ENCODE measurements at regions not wholly inside any gene's neighbourhood (a gene's known extent, or its start where the extent isn't known, plus 50 kb on each side); places are given as distances from the start of the nearest gene placed in this dataset.

DNA sequence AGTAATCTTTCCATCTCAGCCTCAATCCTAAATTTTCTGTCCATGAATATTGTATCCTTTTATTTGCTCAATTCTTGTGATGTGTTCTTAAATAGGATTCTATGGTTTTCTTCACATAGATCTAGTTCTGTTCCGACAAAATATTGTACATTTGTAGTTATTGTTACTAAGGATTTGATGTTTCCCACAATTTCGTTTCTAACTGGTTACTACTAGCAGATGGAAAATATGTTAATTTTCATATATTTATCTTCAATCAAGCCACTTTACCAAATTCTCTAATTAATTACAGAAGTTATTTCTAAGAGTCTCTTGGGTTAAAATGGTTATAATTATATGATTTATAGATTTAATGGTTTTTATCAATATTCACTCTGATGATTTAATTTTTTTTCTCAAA lies 60.3 kb downstream of the SEC61B start:
- H3K4me3 ChIP-seq (ENCODE audit: low read depth, low read length), result no peak overlapping the region
- H3K36me3 ChIP-seq (ENCODE audit: control insufficient read depth, insufficient read depth, low read length), result no peaks in the 10 kb centered on the region
- no CpG with 5 or more reads among the region's 2 CpGs for WGBS (ENCODE audit: insufficient coverage)
- H3K9me3 ChIP-seq (ENCODE audit: control insufficient read depth, insufficient read depth, low read length), result no peaks in the 10 kb centered on the region
- H3K27me3 ChIP-seq (ENCODE audit: control insufficient read depth, insufficient read depth, low read length), result no peaks in the 10 kb centered on the region
- H3K27ac ChIP-seq (ENCODE audit: low read depth, low read length), result no peak overlapping the region
- no peak for DNase-seq (ENCODE audit: low read depth in 4 of 6, low spot score in 6 of 6)
- no peaks in the 10 kb centered on the region for H3K4me1 ChIP-seq (ENCODE audit: control insufficient read depth, insufficient read depth, low read length)

DNA sequence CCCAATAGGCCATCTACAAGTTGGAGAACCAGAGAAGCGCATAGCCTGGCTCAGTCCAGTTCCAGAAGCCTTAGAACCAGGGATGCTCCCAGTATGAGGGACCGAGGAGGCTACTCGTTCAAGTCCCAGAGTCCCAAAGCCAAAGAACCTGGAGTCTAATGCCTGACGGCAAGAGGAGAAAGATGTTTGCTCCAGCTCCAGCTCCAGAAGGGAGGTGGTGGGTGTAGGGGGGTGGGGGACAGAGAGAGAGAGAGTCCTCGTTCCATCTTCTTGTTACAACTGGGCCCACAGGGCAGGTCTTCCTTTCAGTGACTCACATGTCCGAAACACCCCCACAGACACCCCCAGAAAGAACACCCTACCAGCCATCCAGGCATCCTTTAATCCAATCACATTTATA lies 63.9 kb downstream of the SEC61B start:
- no peaks in the 10 kb centered on the region for H3K27me3 ChIP-seq (ENCODE audit: control insufficient read depth, insufficient read depth, low read length)
- DNase-seq (ENCODE audit: low read depth in 4 of 6, low spot score in 6 of 6), result no peak
- no peak overlapping the region for H3K4me3 ChIP-seq (ENCODE audit: low read depth, low read length)
- 100% methylated on average over 5 of the region's 6 CpGs for WGBS (ENCODE audit: insufficient coverage)
- no peaks in the 10 kb centered on the region for H3K36me3 ChIP-seq (ENCODE audit: control insufficient read depth, insufficient read depth, low read length)
- no peaks in the 10 kb centered on the region for H3K9me3 ChIP-seq (ENCODE audit: control insufficient read depth, insufficient read depth, low read length)
- no peaks in the 10 kb centered on the region for H3K4me1 ChIP-seq (ENCODE audit: control insufficient read depth, insufficient read depth, low read length)
- no peak overlapping the region for H3K27ac ChIP-seq (ENCODE audit: low read depth, low read length)

DNA sequence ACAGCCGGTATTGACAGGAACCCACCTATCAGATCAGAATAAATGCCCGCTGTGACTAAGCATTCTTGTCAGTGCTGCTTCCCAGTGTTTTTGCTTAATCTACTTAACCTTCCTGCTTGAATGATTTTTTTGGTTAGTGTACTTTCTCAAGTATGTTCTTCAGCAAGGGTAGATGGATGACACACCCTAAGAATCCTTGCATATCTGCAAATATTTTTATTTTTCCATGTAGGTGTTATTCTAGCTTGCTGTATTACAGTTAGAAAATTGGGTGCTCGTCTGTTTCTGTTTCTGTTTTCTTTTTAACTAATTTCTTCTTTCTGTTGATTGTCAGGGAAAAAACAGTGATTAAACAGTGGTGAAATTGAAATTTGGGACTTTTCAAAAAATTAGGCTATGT lies 64.5 kb downstream of the SEC61B start:
- no peak for DNase-seq (ENCODE audit: low read depth in 4 of 6, low spot score in 6 of 6)

DNA sequence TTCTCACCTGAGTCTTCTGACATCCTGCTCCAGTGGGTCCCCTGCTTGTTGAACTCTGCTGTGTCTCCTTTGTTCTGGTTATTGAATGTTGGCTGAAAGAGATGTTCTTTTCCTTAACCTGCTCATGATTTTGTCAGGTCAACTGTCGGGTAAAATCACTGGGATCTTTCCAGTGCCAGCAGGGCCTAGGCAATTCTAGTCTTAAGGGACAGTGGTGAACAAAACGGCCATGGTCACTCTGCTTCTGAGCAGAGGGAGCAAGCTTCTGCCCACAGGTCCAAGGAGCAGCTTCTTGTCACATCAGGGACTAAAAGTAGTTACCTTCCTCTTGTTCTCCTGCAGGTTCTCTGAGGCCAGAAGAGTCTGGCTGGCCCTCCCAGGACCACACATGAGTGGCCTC lies 65.6 kb downstream of the SEC61B start:
- 94% methylated on average over 2 of the region's 2 CpGs for WGBS (ENCODE audit: insufficient coverage)
- H3K27ac ChIP-seq (ENCODE audit: low read depth, low read length), result no peak overlapping the region

More for the DNA sequence above, 64.5 kb downstream of the SEC61B start:
- Histone ChIP-seq H3K27ac (ENCODE audit: low read depth, low read length) (no peak overlapping the region), H3K4me1 (ENCODE audit: control insufficient read depth, insufficient read depth, low read length) (no peaks in the 10 kb centered on the region), H3K36me3 (ENCODE audit: control insufficient read depth, insufficient read depth, low read length) (no peaks in the 10 kb centered on the region), H3K9me3 (ENCODE audit: control insufficient read depth, insufficient read depth, low read length) (no peaks in the 10 kb centered on the region), H3K27me3 (ENCODE audit: control insufficient read depth, insufficient read depth, low read length) (no peaks in the 10 kb centered on the region), H3K4me3 (ENCODE audit: low read depth, low read length) (no peak overlapping the region)
- WGBS (ENCODE audit: insufficient coverage), result no CpG with 5 or more reads among the region's 3 CpGs

DNA sequence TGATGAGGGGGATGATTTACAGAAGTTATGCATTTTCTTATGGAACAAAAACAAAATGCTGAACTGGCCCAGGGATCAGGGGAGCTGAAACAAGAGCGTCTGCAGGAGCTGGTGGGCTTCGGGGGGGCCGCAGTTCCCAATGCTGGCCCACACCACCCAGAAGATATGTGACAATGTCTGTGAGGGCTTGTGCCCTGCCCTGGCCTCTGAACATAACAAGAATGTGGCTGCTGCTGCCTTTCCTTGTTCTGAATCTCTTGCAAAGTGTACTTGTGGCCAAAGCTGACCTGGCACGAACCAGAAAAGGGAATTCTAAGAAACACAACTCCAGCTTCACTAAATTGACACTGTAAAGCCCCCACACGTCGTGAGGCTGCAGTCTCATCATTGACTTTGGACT lies 66.7 kb downstream of the SEC61B start:
- WGBS (ENCODE audit: insufficient coverage), result 88% methylated on average over 4 of the region's 6 CpGs
- Histone ChIP-seq H3K27ac (ENCODE audit: low read depth, low read length) (no peak overlapping the region), H3K36me3 (ENCODE audit: control insufficient read depth, insufficient read depth, low read length) (no peaks in the 10 kb centered on the region), H3K4me3 (ENCODE audit: low read depth, low read length) (no peak overlapping the region), H3K9me3 (ENCODE audit: control insufficient read depth, insufficient read depth, low read length) (no peaks in the 10 kb centered on the region), H3K4me1 (ENCODE audit: control insufficient read depth, insufficient read depth, low read length) (no peaks in the 10 kb centered on the region), H3K27me3 (ENCODE audit: control insufficient read depth, insufficient read depth, low read length) (no peaks in the 10 kb centered on the region)
- DNase-seq (ENCODE audit: low read depth in 4 of 6, low spot score in 6 of 6), result no peak

More for the DNA sequence above, 65.6 kb downstream of the SEC61B start:
- no peaks in the 10 kb centered on the region for H3K27me3 ChIP-seq (ENCODE audit: control insufficient read depth, insufficient read depth, low read length)
- no peaks in the 10 kb centered on the region for H3K4me1 ChIP-seq (ENCODE audit: control insufficient read depth, insufficient read depth, low read length)
- no peak for DNase-seq (ENCODE audit: low read depth in 4 of 6, low spot score in 6 of 6)
- H3K9me3 ChIP-seq (ENCODE audit: control insufficient read depth, insufficient read depth, low read length), result no peaks in the 10 kb centered on the region
- no peaks in the 10 kb centered on the region for H3K36me3 ChIP-seq (ENCODE audit: control insufficient read depth, insufficient read depth, low read length)
- no peak overlapping the region for H3K4me3 ChIP-seq (ENCODE audit: low read depth, low read length)

DNA sequence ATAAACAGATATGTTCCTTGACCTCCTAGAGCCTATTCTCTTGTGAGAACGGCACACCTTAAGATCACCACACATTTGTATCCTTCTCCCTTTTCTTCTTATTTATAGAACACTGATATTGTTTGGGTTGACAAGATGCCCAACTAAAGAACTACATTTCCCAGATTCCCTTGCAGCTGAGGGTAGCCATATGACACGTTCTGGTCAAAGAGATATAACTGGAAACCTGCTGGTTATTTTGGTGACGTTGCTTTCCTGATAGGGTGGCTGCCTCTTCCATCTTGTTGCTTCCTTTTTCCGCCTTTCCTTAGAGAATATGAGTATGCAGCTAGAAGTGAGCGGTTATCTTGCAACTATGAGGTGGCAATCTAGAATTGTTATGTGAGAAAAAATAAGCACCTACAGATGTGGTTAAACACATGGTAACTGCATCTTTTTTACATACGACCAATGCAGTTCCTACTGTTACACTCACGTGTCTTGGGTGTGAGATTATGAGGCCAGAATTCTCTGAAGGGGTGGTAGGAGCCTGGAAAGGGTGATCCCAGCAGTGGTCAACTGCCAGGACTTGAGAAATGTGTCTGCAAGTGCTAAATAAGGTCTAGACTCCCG lies 72.9 kb downstream of the SEC61B start:
- H3K27me3 ChIP-seq (ENCODE audit: control insufficient read depth, insufficient read depth, low read length), result no peaks in the 10 kb centered on the region
- no peak overlapping the region for H3K27ac ChIP-seq (ENCODE audit: low read depth, low read length)
- no peaks in the 10 kb centered on the region for H3K36me3 ChIP-seq (ENCODE audit: control insufficient read depth, insufficient read depth, low read length)
- peak in 1 of 6 donors; percentile 45 for DNase-seq (ENCODE audit: low read depth in 4 of 6, low spot score in 6 of 6)
- no peaks in the 10 kb centered on the region for H3K9me3 ChIP-seq (ENCODE audit: control insufficient read depth, insufficient read depth, low read length)
- WGBS (ENCODE audit: insufficient coverage), result 60% methylated on average over 2 of the region's 8 CpGs
- H3K4me1 ChIP-seq (ENCODE audit: control insufficient read depth, insufficient read depth, low read length), result peaks cover 7% of the 10 kb centered on the region
- no peak overlapping the region for H3K4me3 ChIP-seq (ENCODE audit: low read depth, low read length)

DNA sequence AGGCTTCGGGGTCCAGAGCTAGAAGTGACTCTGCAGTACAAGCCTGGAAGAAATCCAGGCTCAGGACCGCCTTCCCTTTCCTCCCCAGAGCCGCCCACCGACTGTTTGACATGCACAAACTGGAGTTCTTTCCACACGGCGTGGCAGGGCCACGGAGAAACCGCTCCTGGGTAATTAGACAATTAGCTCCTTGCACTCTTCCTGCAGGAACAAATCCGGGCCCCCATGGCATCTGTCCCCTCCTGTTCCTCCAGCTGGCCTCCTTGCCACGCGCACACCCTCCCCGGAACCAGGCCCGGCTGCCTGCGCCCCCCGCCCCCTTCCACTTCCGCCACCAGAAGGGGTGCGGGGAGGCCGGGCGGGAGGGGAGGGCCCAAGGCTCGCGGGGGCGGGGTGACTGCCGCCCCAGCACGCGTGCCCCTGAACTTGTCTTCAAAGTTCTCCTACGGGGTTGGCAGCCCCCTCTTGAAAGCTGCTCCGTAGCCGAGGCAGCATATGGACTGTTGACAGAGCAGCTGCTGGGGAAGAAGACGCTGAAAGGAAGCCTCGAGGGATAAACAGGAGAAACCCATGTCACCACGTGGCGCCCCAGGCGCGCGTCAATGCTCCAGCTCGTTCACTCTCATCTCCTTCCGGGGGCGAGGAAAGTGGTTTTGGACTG lies 74.3 kb downstream of the SEC61B start:
- Histone ChIP-seq H3K27ac (ENCODE audit: low read depth, low read length) (no peak overlapping the region), H3K4me1 (ENCODE audit: control insufficient read depth, insufficient read depth, low read length) (peaks cover 7% of the 10 kb centered on the region), H3K4me3 (ENCODE audit: low read depth, low read length) (peak overlapping the region; percentile 28), H3K36me3 (ENCODE audit: control insufficient read depth, insufficient read depth, low read length) (no peaks in the 10 kb centered on the region), H3K27me3 (ENCODE audit: control insufficient read depth, insufficient read depth, low read length) (no peaks in the 10 kb centered on the region), H3K9me3 (ENCODE audit: control insufficient read depth, insufficient read depth, low read length) (no peaks in the 10 kb centered on the region)
- DNase-seq (ENCODE audit: low read depth in 4 of 6, low spot score in 6 of 6), result peak in 3 of 6 donors; percentile 28 to 90 (median 79)
- 51% methylated on average over 27 of the region's 38 CpGs for WGBS (ENCODE audit: insufficient coverage)

DNA sequence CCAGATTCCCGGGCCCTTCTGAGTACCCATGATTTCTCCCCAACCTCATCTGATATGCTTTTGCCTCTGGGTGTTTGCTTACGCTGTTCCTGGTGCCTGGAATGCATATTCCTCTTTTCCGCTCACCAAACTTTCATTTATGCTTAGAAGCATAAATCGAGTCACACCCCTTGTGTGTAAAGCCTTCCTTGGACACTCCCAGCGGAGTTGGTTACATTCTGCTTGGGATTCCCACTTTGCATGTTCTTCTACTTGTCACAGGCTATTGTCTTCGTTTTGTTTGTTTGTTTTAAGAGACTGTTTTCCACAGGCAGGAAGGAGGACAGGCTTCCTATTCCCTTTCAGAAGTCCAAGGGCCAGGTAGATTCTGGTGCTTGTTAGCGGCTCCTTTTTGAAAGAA lies 76.5 kb downstream of the SEC61B start:
- DNase-seq (ENCODE audit: low read depth in 4 of 6, low spot score in 6 of 6), result no peak
- Histone ChIP-seq H3K27me3 (ENCODE audit: control insufficient read depth, insufficient read depth, low read length) (no peaks in the 10 kb centered on the region), H3K36me3 (ENCODE audit: control insufficient read depth, insufficient read depth, low read length) (no peaks in the 10 kb centered on the region), H3K9me3 (ENCODE audit: control insufficient read depth, insufficient read depth, low read length) (no peaks in the 10 kb centered on the region), H3K27ac (ENCODE audit: low read depth, low read length) (no peak overlapping the region), H3K4me1 (ENCODE audit: control insufficient read depth, insufficient read depth, low read length) (peaks cover 7% of the 10 kb centered on the region), H3K4me3 (ENCODE audit: low read depth, low read length) (no peak overlapping the region)
- whole genome bisulfite sequencing (ENCODE audit: insufficient coverage), result 93% methylated on average over 5 of the region's 7 CpGs

DNA sequence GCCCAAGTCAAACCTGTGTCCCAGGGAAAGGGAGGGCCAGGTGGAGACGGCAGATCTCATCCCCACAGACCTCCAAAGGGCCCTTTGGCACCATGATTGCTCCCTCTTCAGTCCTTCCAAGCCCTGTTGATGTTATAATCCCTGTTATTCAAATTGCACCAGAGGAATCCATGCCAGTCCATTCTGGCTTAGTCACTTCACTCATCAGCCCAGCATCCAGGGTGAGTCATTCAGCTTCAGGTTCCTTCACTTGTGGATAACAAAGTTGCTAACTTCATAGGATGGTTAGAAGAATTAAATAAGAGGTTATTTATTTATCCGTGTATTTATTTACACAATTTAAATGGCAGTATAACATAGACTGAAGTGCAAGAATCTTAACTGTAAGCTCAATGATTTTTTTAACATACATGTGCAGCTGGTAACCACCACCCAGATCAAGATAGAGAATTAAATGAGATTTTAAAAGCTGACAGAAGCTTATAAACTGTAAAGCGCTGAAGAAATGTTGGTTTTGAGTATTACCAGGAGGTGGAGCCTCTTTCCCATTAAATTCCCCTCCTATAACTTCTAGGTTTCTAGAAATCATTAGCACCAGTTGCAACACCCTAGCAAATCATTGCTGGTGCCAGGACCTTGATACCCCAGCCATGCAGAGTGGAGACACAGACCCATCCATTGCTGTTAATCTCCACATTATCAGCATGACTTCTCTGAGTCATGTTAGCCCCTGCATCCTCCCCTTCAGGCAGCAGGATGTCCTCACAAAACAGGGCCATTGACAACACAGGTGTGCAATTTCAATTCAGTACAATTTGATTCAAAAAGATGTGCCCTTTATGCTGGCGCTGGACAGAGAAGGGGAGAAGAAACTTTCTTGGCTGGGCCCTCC lies 77.4 kb downstream of the SEC61B start:
- 51% methylated on average over 2 of the region's 4 CpGs for WGBS (ENCODE audit: insufficient coverage)
- H3K4me1 ChIP-seq (ENCODE audit: control insufficient read depth, insufficient read depth, low read length), result peaks cover 7% of the 10 kb centered on the region
- peak in 2 of 6 donors; percentile 59 to 77 for DNase-seq (ENCODE audit: low read depth in 4 of 6, low spot score in 6 of 6)
- H3K36me3 ChIP-seq (ENCODE audit: control insufficient read depth, insufficient read depth, low read length), result no peaks in the 10 kb centered on the region
- H3K4me3 ChIP-seq (ENCODE audit: low read depth, low read length), result no peak overlapping the region
- H3K27me3 ChIP-seq (ENCODE audit: control insufficient read depth, insufficient read depth, low read length), result no peaks in the 10 kb centered on the region
- H3K9me3 ChIP-seq (ENCODE audit: control insufficient read depth, insufficient read depth, low read length), result no peaks in the 10 kb centered on the region
- no peak overlapping the region for H3K27ac ChIP-seq (ENCODE audit: low read depth, low read length)
